NCI-H345 treated with DMSO at 0.1 percent for 48 hours (cell line): ENCODE measurements at regions not wholly inside any gene's neighbourhood (a gene's known extent, or its start where the extent isn't known, plus 50 kb on each side); places are given as distances from the start of the nearest gene placed in this dataset.

ENCODE experiments used
- DNase-seq: peaks from one replicate; lab custom pipeline; 2025; ENCODE audit not compliant: unreplicated experiment; lab: John Stamatoyannopoulos, UW

- no peak for DNase-seq
These were observed 90.1 kb upstream of the ATP11B start for GRCh38 chr3:182703233-182703632.

- DNase-seq, result no peak
These were observed 88.4 kb upstream of the ATP11B start for GRCh38 chr3:182704926-182705325.

DNA sequence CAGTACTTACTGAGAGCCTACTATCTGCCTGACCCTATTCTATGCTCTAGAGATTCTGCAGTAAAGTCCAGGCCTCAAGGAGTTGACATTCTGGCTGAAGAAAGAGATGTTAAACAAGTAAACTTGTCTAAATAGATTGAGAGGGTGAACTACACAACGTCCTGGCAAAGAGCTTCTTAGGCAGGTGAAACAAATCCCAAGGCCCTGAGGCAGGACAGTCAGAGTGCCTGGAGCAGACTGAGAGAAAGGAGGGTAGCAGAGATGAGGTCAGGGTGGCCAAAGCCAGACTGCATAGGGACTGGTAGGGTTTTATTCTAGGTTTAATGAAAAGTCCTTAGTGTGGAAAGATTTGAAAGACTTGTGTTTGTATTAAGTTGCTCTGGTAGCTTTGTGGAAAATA lies 84.5 kb upstream of the ATP11B start:
- no peak for DNase-seq

GRCh38 chr3:182709306-182709705 lies 84.0 kb upstream of the ATP11B start:
- no peak for DNase-seq

- peak; percentile 61 for DNase-seq
These were observed 82.6 kb upstream of the ATP11B start for GRCh38 chr3:182710557-182711157.

DNA sequence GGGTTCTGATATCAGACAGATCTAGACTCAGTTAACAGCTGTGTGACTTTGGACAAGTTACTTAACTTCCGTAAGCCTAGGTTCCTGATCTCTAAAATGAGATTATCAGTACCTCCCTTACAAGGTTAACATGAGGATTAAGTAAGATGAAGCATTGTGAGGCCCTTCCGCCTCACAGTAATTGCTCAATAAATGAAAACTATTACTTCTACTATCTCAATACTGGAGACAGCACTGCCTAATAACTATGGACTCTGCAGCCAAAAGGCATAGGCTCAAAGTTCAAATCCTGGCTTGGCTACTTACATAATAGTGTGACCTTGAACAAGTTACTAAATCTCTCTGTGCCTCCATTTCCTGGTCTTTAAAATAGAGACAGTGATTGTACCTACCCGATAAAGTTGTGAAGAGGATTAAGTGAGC lies 82.0 kb upstream of the ATP11B start:
- no peak for DNase-seq

- no peak for DNase-seq
These were observed 81.5 kb upstream of the ATP11B start for GRCh38 chr3:182711853-182712252.

DNA sequence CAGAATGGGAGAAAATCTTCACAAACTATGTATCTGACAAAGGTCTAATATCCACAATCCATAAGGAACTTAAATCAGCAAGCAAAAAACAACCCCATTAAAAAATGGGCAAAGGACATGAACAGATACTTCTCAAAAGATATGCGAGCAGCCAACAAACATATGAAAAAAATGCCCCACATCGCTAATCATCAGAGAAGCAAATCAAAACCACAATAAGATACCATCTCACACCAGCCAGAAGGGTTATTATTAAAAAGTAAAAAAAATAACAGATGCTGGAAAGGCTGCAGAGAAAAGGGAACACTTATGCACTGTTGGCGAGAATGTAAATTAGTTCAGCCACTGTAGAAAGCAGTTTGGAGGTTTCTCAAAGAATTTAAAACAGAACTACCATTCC lies 80.2 kb upstream of the ATP11B start:
- DNase-seq, result no peak

DNA sequence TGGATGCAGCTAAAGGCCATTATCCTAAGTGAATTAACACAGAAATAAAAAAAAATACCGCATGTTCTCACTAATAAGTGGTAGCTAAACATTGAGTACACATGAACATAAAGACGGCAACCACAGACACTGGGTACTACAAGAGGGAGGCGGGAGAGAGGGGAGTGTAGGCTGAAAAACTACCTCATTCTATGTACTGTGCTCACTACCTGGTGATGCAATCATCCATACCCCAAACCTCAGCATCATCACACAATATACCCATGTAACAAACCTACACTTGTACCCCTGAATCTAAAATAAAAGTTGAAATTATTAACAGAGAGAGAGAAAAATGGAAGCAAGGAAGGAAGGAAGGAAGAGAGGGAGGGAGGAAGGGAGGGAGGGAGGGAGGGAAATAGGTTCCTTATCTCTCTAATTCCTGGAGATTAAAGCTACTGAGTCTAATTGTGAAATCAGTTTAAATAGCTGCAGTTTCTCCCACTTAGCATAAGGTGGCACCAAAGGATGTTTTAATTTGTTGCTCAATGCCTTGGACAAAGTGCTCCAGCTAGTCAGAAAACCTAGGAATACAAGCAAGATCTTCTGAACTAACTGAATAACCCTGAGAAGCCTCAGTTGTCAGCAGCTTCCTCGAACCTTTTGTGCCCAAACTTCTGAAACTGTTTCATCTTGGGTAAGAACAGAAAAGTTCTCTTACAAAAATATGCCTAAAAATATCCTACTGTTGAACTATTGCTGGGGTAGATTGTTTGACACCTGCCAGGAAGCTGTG lies 79.4 kb upstream of the ATP11B start:
- peak; percentile 55 for DNase-seq

GRCh38 chr3:182715006-182715405 lies 78.3 kb upstream of the ATP11B start:
- DNase-seq, result no peak

GRCh38 chr3:182716114-182716688 lies 77.1 kb upstream of the ATP11B start:
- no peak for DNase-seq

- no peak for DNase-seq
These were observed 76.1 kb upstream of the ATP11B start for GRCh38 chr3:182717216-182717615.

- DNase-seq, result no peak
These were observed 70.4 kb upstream of the ATP11B start for GRCh38 chr3:182722907-182723306.

DNA sequence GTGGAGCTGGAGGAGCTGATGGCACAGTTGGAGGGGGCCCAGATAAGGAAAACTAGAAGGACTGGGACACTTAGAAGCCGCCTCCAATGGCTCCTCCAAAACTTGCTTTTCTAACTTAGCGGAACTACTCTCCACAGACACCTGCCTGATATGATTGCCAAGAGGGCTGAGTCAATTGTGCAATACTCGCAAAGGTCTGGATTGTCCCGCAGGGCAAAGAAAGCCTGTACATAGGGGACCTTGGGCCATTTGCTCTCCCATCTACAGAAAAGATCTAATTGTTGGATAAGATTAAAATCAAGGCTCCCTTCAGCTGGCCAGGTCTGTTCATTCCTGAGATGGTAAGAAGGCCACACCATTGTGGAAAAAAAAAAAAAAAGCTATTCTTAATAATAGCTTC lies 69.7 kb upstream of the ATP11B start:
- no peak for DNase-seq

GRCh38 chr3:182725372-182726251 lies 67.7 kb upstream of the ATP11B start:
- no peak for DNase-seq

DNA sequence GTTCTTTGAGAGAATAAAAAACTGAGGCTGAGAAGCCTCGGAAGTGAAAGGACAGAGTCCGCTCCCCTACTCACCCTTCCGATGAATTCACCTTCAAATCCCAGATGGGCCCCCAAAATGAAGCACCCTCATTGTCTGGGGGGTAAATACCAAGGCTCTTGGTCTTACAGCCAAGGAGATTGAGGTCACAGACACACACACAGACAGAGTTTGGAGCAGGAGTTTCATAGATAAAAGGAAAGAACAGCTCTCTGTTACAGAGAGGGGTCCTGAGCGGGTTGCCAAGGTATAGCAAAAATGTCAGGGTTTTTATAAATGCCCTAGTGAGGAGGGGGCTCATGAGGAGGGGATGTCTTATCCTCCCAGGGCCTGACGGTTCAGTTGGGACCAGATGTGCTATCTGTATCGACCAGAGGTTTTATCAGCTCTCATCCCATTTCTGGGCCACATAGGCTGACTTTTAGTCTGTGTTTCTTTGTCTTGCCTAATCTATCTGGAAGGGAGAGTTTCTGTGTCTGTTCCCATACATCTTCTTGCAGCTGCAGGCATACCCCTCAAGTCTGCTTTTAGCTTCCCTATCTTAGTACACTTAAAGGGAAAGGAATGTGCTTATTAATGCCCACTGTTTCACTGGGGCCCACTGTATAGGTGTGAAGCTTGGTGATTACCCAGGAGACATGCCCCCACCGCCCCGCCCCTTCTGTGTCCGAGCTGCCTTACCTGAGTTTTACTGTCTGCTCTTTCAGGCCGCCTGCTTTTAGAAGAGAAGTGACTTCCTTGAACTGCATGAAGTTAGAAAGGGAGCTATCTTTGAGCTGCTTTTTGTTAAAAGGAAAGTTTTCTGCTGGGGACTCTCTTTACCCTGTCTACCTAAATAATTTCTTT lies 66.8 kb upstream of the ATP11B start:
- DNase-seq, result no peak

- DNase-seq, result no peak
These were observed 65.1 kb upstream of the ATP11B start for GRCh38 chr3:182728238-182728637.

- no peak for DNase-seq
These were observed 63.2 kb upstream of the ATP11B start for GRCh38 chr3:182729903-182730674.

DNA sequence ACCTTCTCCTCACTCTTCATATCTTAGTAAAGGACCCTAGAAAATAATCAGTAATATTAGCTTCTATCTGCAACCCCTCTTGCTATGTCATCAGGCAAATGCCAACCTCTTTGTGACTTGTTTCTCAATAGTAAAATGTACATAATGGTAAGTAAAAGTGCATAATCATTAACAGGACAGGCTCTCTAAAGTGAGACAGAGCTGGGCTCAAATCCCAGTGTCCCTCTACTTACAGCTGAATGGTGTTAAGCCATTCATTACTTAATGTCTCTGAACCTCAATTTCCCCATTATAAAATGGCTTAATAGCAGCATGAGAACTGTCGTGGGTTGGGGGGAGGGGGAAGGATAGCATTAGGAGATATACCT lies 62.6 kb upstream of the ATP11B start:
- DNase-seq, result no peak

DNA sequence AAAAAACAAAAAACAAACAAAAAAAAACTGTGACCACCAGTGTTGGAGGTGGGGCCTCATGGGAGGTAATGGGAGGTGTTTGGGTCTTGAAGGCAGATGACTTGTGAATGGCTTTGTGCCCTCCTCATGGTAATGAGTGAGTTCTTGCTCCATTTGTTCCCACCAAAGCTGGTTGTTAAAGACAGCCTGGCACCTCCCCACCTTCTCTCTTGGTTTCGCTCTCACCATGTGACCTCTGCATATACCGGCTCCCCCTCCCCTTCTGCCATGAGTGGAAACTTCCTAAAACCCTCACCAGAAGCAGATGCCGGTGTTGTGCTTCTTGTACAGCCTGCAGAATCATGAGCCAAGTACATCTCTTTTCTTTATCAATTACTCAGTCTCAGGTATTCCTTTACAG lies 61.5 kb upstream of the ATP11B start:
- DNase-seq, result no peak
